ENCODE measurements at regions not wholly inside any gene's neighbourhood (a gene's known extent, or its start where the extent isn't known, plus 50 kb on each side); places are given as distances from the start of the nearest gene placed in this dataset.
"Not testable (repeated sequence)": the region's sequence is repeated elsewhere in the genome, so short reads cannot be mapped to it uniquely, and the experiment has no call there.

DNA sequence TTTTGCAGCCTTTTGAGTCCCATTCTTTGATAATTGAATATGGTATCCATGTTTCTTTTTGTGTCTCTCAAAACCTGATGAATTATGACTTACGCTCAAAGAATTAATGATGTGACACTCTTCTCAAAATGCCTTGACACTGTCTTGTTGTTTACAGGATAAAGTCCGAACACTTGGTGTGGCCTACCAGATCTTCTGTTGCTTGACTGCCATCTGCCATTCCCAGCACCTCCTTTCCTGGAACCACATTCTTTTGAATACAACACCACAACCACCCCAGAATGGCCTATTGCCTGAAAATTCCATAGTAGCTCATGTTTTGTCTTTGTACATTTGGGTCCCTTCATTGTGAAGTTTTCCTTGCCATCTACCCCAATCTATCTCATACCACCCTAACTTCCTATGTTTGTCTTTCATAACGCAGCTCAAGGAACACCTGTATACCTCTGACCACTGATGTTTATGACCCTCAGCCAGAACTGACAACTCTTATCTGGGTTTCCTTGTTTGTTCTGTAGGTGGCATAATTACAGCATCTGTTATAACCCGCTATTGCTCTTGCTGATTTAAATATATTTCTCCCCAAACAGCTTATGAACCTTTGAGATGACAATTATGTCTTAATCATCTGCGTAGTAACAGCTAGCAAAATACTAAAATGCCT lies 991.3 kb downstream of the RAB28 start:
- DNase-seq (ENCODE audit: low spot score), result no peak
- in situ Hi-C loops (cut with MboI; ENCODE audit: low sequenced_read_pairs, unreplicated experiment), result no loop called here
- TF ChIP-seq, protein P1, sequence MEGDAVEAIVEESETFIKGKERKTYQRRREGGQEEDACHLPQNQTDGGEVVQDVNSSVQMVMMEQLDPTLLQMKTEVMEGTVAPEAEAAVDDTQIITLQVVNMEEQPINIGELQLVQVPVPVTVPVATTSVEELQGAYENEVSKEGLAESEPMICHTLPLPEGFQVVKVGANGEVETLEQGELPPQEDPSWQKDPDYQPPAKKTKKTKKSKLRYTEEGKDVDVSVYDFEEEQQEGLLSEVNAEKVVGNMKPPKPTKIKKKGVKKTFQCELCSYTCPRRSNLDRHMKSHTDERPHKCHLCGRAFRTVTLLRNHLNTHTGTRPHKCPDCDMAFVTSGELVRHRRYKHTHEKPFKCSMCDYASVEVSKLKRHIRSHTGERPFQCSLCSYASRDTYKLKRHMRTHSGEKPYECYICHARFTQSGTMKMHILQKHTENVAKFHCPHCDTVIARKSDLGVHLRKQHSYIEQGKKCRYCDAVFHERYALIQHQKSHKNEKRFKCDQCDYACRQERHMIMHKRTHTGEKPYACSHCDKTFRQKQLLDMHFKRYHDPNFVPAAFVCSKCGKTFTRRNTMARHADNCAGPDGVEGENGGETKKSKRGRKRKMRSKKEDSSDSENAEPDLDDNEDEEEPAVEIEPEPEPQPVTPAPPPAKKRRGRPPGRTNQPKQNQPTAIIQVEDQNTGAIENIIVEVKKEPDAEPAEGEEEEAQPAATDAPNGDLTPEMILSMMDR (IDR thresholded peaks at IDR 0.05; ENCODE audit: borderline replicate concordance, control extremely low read depth, extremely low read depth, insufficient read depth, missing control alignments), result no peak

DNA sequence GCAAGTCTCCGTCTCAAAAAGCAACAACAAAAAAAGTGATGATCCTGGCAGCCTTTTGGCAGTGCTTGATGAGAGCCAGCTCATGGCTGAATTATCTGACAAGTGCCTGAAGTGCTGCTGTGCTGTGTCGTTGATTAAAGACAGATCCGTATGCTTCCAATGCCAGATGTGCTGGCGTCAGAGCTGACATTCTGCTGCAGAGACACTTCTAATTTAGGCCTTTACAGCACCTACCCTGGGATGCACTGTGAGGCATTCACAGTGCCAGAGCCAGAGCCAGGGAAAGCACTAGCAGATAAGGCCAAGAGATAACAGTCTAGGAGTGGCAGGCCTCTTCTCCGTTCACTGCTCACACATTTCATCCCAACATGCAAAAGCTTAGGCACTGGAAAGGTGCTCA lies 995.5 kb downstream of the RAB28 start:
- no peak for DNase-seq (ENCODE audit: low spot score)
- TF ChIP-seq, protein P1 (IDR thresholded peaks at IDR 0.05; ENCODE audit: borderline replicate concordance, control extremely low read depth, extremely low read depth, insufficient read depth, missing control alignments), result no peak
- in situ Hi-C loops (cut with MboI; ENCODE audit: low sequenced_read_pairs, unreplicated experiment), result no loop called here

DNA sequence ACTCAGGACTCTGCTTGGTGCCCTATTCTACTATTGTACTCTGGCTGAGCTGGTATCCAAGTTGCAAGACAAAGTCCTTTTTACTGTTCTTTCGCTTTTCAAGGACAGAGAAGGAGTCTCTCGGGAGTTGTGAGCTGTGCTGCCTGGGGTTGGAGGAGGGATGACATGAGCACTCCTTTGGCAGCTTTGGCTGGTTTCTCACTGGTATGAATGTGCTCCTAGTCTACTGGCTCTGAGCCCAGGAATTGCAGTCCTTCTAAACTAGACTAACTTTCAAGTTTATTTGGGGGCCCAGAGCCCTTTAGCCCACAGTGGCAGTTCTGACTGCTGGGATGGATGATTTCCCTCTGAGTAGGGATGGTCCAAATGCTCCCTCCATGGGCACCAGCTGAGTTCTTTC lies 997.1 kb downstream of the RAB28 start:
- in situ Hi-C loops (cut with MboI; ENCODE audit: low sequenced_read_pairs, unreplicated experiment), result no loop called here
- DNase-seq (ENCODE audit: low spot score), result no peak
- TF ChIP-seq, protein P1 (IDR thresholded peaks at IDR 0.05; ENCODE audit: borderline replicate concordance, control extremely low read depth, extremely low read depth, insufficient read depth, missing control alignments), result no peak

GRCh38 chr4:12472087-12472486 lies 1012.1 kb downstream of the RAB28 start:
- TF ChIP-seq, protein P1 (IDR thresholded peaks at IDR 0.05; ENCODE audit: borderline replicate concordance, control extremely low read depth, extremely low read depth, insufficient read depth, missing control alignments), result no peak
- DNase-seq (ENCODE audit: low spot score), result no peak
- in situ Hi-C loops (cut with MboI; ENCODE audit: low sequenced_read_pairs, unreplicated experiment), result no loop called here

- DNase-seq (ENCODE audit: low spot score), result no peak
- TF ChIP-seq, protein P1 (IDR thresholded peaks at IDR 0.05; ENCODE audit: borderline replicate concordance, control extremely low read depth, extremely low read depth, insufficient read depth, missing control alignments), result no peak
- in situ Hi-C loops (cut with MboI; ENCODE audit: low sequenced_read_pairs, unreplicated experiment), result no loop called here
Measured at GRCh38 chr4:12471193-12471592, 1012.9 kb downstream of the RAB28 start.

DNA sequence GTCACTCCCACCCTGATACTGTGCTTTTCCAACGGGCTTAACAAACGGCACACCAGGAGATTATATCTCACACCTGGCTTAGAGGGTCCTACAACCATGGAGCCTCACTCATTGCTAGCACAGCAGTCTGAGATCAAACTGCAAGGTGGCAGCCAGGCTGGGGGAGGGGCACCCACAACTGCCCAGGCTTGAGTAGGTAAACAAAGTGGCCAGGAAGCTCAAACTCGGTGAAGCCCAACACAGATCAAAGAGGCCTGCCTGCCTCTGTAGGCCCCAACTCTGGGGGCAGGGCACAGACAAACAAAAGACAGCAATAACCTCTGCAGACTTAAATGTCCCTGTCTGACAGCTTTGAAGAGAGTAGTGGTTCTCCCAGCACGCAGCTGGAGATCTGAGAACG lies 1022.6 kb downstream of the RAB28 start:
- in situ Hi-C loops (cut with MboI; ENCODE audit: low sequenced_read_pairs, unreplicated experiment), result not testable (repeated sequence)

GRCh38 chr4:12459126-12459525 lies 1025.0 kb downstream of the RAB28 start:
- no peak for DNase-seq (ENCODE audit: low spot score)
- TF ChIP-seq, protein P1 (IDR thresholded peaks at IDR 0.05; ENCODE audit: borderline replicate concordance, control extremely low read depth, extremely low read depth, insufficient read depth, missing control alignments), result no peak
- in situ Hi-C loops (cut with MboI; ENCODE audit: low sequenced_read_pairs, unreplicated experiment), result no loop called here

More for the DNA sequence above, 1022.6 kb downstream of the RAB28 start:
- DNase-seq (ENCODE audit: low spot score), result not testable (repeated sequence)

Data from GM13976 (cell line).